Neural cell (in vitro differentiated cells): ENCODE measurements at regions not wholly inside any gene's neighbourhood (a gene's known extent, or its start where the extent isn't known, plus 50 kb on each side); places are given as distances from the start of the nearest gene placed in this dataset.

Experiments used
- H2AFZ ChIP-seq: fragments of 200-600, 300-800 bp; sonication (generic), shearing (Covaris generic); 2 replicates; pipeline ENCODE4 v1.6.0; 2014; ENCODE audit warnings: low read depth, mild to moderate bottlenecking, antibody characterized with exemption, low read length, moderate library complexity
- H3F3A ChIP-seq: fragments of 200-600 bp; shearing (Covaris generic); 2 replicates; pipeline ENCODE4 v1.6.1; 2016; ENCODE audit warnings: mild to moderate bottlenecking, moderate library complexity, mixed read lengths, antibody characterized with exemption, low read length; ENCODE audit not compliant: insufficient read depth, poor library complexity, severe bottlenecking
- H3K27ac ChIP-seq: fragments of 200-600, 300-800 bp; sonication (generic), shearing (Covaris generic); 2 replicates; pipeline ENCODE4 v1.5.1; 2014; ENCODE audit warnings: mild to moderate bottlenecking, low read length, moderate library complexity
- H3K27me3 ChIP-seq: fragments of 300-800, 200-600 bp; sonication (generic), shearing (Covaris generic); 2 replicates; pipeline ENCODE4 v1.6.0; 2014; ENCODE audit warnings: mild to moderate bottlenecking, low read depth, low read length, moderate library complexity; ENCODE audit not compliant: insufficient read depth
- H3K36me3 ChIP-seq: fragments of 300-800, 200-600 bp; sonication (generic), shearing (Covaris generic); 2 replicates; pipeline ENCODE4 v1.5.1; 2014; ENCODE audit warnings: mild to moderate bottlenecking, antibody characterized with exemption, low read length, moderate library complexity; ENCODE audit not compliant: insufficient read depth
- H3K4me2 ChIP-seq: fragments of 300-800, 200-600 bp; sonication (generic), shearing (Covaris generic); 2 replicates; pipeline ENCODE4 v1.6.0; 2014; ENCODE audit warnings: mild to moderate bottlenecking, low read length
- H3K4me3 ChIP-seq: fragments of 300-800, 200-600 bp; sonication (generic), shearing (Covaris generic); 2 replicates; pipeline ENCODE4 v1.5.1; 2014; ENCODE audit warnings: mild to moderate bottlenecking, low read length, moderate library complexity
- H3K79me2 ChIP-seq: fragments of 200-600 bp; shearing (Covaris generic); replicated peaks from 2 replicates; pipeline ENCODE4 v1.6.0; 2014; ENCODE audit warnings: mild to moderate bottlenecking, low read length, moderate library complexity; ENCODE audit not compliant: insufficient read depth
- H3K9ac ChIP-seq: fragments of 300-800, 200-600 bp; sonication (generic), shearing (Covaris generic); 2 replicates; pipeline ENCODE4 v1.6.1; 2016; ENCODE audit warnings: mild to moderate bottlenecking, low read length, mixed read lengths
- H3K9me2 ChIP-seq: fragments of 200-600 bp; shearing (Covaris generic); 2 replicates; pipeline ENCODE4 v1.6.1; 2016; ENCODE audit warnings: mild to moderate bottlenecking, low read length, mixed read lengths; ENCODE audit not compliant: insufficient read depth
- H3K9me3 ChIP-seq: fragments of 200-600, 300-800 bp; sonication (generic), shearing (Covaris generic); 2 replicates; pipeline ENCODE4 v1.6.1; 2016; ENCODE audit warnings: mild to moderate bottlenecking, mixed run types, low read length, moderate library complexity, mixed read lengths
- H4K20me1 ChIP-seq: fragments of 200-600 bp; shearing (Covaris generic); 2 replicates; pipeline ENCODE4 v1.6.1; 2016; ENCODE audit warnings: mild to moderate bottlenecking, mixed run types; ENCODE audit not compliant: insufficient read depth
- EP300 ChIP-seq: fragments of 450-650 bp; conservative IDR thresholded peaks from 2 replicates; pipeline ENCODE4 v1.6.1; 2014; ENCODE audit warnings: antibody characterized with exemption, mild to moderate bottlenecking, moderate library complexity; ENCODE audit not compliant: poor library complexity, severe bottlenecking
- EZH2 ChIP-seq: fragments of 200-600, 300-800 bp; shearing (Covaris generic), sonication (generic); IDR thresholded peaks from 2 replicates; pipeline ENCODE4 v1.6.1; 2014; ENCODE audit warnings: antibody characterized with exemption, low read length, borderline replicate concordance, mild to moderate bottlenecking; ENCODE audit not compliant: insufficient read depth, poor library complexity, severe bottlenecking
- MXI1 ChIP-seq: fragments of 450-650 bp; conservative IDR thresholded peaks from 2 replicates; pipeline ENCODE4 v1.6.1; 2014; ENCODE audit warnings: antibody characterized with exemption, mild to moderate bottlenecking; ENCODE audit not compliant: poor library complexity, severe bottlenecking
- POLR2AphosphoS5 ChIP-seq: IDR thresholded peaks from 2 replicates; pipeline ENCODE4 v1.6.1; 2012
- RAD21 ChIP-seq: fragments of 450-650 bp; conservative IDR thresholded peaks from 2 replicates; pipeline ENCODE4 v1.6.1; 2014; ENCODE audit warnings: antibody characterized with exemption, mild to moderate bottlenecking, moderate library complexity
- SMC3 ChIP-seq: fragments of 450-650 bp; conservative IDR thresholded peaks from 2 replicates; pipeline ENCODE4 v1.6.1; 2014; ENCODE audit warnings: antibody characterized with exemption, mild to moderate bottlenecking, moderate library complexity; ENCODE audit not compliant: poor library complexity
- TF ChIP-seq, protein P1 (sequence below): IDR thresholded peaks from 2 replicates; pipeline ENCODE4 v1.6.1; 2012; ENCODE audit warnings: borderline replicate concordance
- TF ChIP-seq, protein P2 (sequence below): fragments of 450-650 bp; IDR thresholded peaks from 2 replicates; pipeline ENCODE4 v1.5.1; 2014; ENCODE audit warnings: antibody characterized with exemption, mild to moderate bottlenecking, moderate library complexity; ENCODE audit not compliant: poor library complexity, severe bottlenecking

DNA sequence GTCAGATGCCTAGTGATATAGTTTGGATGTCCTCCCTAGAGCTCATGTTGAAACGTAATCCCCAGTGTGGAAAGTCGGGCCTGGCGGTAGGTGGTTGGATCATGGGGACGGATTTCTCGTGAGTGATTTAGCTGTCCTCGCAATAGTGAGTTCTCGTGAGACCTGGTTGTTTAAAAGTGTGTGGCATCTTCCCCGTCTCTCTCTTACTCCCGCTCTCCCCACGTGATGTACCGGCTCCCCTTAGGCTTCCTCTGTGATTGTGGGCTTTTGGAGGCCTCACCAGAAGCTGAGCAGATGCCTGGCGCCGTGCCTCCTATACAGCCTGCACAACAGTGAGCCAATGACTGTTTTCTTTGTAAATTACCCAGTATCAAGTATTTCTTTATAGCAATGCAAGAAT lies 264.5 kb downstream of the TTLL7 start:
- no peaks in the 10 kb centered on the region for H3F3A ChIP-seq
- no peak overlapping the region for H3K27ac ChIP-seq
- no peak overlapping the region for H3K9ac ChIP-seq

DNA sequence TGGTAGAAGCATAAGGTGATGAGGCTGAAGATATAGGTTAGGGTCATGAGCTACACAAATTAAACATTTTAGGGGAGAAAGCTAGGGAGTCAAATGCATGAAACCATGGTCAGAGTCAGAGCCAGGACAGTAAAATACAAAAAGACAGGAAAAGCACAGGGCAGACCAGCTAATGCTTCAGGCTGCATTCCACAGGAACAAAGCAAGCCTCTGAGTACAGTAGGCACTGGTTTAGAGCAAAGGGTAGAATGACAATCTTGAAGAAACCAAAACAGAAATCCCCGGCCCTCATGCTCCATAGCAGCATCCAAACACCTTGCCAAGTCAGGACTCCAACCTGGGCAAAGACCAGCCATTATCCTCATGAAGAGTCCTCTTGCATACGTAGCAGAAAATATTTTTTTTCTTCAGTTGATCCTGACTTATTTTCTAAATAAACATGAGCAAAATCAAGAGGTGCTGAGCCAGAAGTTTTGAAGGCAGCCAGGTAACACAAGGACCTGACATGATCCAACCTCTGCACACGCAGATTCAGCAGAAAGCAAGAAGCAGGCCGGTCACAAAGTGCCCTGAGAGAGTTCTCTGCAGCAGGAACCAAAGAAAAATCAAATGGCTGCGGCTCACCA lies 273.1 kb downstream of the TTLL7 start:
- Histone ChIP-seq H3K9me2 (no peaks in the 10 kb centered on the region), H3K9ac (no peak overlapping the region), H3K4me2 (no peak overlapping the region), H3K27ac (no peak overlapping the region), H3K79me2 (no peaks in the 10 kb centered on the region), H3K9me3 (no peaks in the 10 kb centered on the region), H4K20me1 (no peaks in the 10 kb centered on the region), H3K27me3 (no peaks in the 10 kb centered on the region), H3K36me3 (no peaks in the 10 kb centered on the region), H2AFZ (no peak overlapping the region), H3F3A (no peaks in the 10 kb centered on the region), H3K4me3 (no peak overlapping the region)
- TF ChIP-seq EP300 (no peak), SMC3 (no peak), POLR2AphosphoS5 (no peak), MXI1 (no peak), RAD21 (no peak)
- TF ChIP-seq, protein P1, sequence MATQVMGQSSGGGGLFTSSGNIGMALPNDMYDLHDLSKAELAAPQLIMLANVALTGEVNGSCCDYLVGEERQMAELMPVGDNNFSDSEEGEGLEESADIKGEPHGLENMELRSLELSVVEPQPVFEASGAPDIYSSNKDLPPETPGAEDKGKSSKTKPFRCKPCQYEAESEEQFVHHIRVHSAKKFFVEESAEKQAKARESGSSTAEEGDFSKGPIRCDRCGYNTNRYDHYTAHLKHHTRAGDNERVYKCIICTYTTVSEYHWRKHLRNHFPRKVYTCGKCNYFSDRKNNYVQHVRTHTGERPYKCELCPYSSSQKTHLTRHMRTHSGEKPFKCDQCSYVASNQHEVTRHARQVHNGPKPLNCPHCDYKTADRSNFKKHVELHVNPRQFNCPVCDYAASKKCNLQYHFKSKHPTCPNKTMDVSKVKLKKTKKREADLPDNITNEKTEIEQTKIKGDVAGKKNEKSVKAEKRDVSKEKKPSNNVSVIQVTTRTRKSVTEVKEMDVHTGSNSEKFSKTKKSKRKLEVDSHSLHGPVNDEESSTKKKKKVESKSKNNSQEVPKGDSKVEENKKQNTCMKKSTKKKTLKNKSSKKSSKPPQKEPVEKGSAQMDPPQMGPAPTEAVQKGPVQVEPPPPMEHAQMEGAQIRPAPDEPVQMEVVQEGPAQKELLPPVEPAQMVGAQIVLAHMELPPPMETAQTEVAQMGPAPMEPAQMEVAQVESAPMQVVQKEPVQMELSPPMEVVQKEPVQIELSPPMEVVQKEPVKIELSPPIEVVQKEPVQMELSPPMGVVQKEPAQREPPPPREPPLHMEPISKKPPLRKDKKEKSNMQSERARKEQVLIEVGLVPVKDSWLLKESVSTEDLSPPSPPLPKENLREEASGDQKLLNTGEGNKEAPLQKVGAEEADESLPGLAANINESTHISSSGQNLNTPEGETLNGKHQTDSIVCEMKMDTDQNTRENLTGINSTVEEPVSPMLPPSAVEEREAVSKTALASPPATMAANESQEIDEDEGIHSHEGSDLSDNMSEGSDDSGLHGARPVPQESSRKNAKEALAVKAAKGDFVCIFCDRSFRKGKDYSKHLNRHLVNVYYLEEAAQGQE: no peak
- TF ChIP-seq, protein P2, sequence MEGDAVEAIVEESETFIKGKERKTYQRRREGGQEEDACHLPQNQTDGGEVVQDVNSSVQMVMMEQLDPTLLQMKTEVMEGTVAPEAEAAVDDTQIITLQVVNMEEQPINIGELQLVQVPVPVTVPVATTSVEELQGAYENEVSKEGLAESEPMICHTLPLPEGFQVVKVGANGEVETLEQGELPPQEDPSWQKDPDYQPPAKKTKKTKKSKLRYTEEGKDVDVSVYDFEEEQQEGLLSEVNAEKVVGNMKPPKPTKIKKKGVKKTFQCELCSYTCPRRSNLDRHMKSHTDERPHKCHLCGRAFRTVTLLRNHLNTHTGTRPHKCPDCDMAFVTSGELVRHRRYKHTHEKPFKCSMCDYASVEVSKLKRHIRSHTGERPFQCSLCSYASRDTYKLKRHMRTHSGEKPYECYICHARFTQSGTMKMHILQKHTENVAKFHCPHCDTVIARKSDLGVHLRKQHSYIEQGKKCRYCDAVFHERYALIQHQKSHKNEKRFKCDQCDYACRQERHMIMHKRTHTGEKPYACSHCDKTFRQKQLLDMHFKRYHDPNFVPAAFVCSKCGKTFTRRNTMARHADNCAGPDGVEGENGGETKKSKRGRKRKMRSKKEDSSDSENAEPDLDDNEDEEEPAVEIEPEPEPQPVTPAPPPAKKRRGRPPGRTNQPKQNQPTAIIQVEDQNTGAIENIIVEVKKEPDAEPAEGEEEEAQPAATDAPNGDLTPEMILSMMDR: no peak

More for the DNA sequence above, 264.5 kb downstream of the TTLL7 start:
- Histone ChIP-seq H3K36me3 (no peaks in the 10 kb centered on the region), H3K4me2 (no peak overlapping the region), H2AFZ (no peak overlapping the region), H3K9me2 (no peaks in the 10 kb centered on the region), H3K9me3 (peaks cover 3% of the 10 kb centered on the region), H3K27me3 (no peaks in the 10 kb centered on the region), H3K4me3 (no peak overlapping the region), H3K79me2 (no peaks in the 10 kb centered on the region), H4K20me1 (no peaks in the 10 kb centered on the region)
- no peak for TF ChIP-seq EZH2

DNA sequence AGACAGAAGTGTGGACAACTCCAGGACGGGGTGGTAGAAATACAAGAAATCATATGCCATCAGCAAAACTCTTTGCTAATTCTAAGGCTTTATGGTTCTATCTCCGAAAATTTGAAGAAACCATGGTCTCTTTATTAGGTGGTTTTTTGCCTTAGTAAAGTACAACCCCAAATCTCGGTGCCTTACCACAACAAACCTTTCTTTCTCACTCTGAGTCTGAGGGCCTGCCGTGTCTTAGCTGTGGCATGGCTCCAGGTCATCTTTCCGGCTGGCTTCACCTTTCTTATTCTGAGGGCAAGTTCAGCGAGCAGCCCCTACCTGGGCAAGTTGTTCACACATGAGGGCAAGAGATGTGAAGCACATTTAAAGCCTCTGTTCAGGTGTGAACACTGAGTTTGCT lies 280.6 kb downstream of the TTLL7 start:
- Histone ChIP-seq H3K4me3 (no peak overlapping the region), H3F3A (no peaks in the 10 kb centered on the region), H3K27ac (no peak overlapping the region), H3K79me2 (no peaks in the 10 kb centered on the region), H3K9me3 (no peaks in the 10 kb centered on the region), H3K9me2 (no peaks in the 10 kb centered on the region), H3K9ac (no peak overlapping the region), H3K36me3 (no peaks in the 10 kb centered on the region), H3K4me2 (no peak overlapping the region), H4K20me1 (no peaks in the 10 kb centered on the region), H2AFZ (no peak overlapping the region), H3K27me3 (no peaks in the 10 kb centered on the region)
- no peak for TF ChIP-seq POLR2AphosphoS5
